PFSK-1 (cell line): ENCODE measurements at regions not wholly inside any gene's neighbourhood (a gene's known extent, or its start where the extent isn't known, plus 50 kb on each side); places are given as distances from the start of the nearest gene placed in this dataset.

Experiments
- SIN3A ChIP-seq: IDR thresholded peaks from 2 replicates; pipeline ENCODE4 v1.6.1; 2012; ENCODE audit warnings: mild to moderate bottlenecking, low read length, moderate library complexity, borderline replicate concordance; ENCODE audit not compliant: insufficient read depth
- TF ChIP-seq, protein P1 (sequence below), 2 experiments: IDR thresholded peaks; 2 replicates each; pipeline versions ENCODE4 v1.6.1 to v1.8.0; 2011 to 2012; ENCODE audit warnings: low read depth in 2 of 2, low read length in 2 of 2, control low read depth in 1 of 2, inconsistent platforms in 1 of 2, mild to moderate bottlenecking in 1 of 2, moderate library complexity in 1 of 2; ENCODE audit not compliant: insufficient read depth in 1 of 2

DNA sequence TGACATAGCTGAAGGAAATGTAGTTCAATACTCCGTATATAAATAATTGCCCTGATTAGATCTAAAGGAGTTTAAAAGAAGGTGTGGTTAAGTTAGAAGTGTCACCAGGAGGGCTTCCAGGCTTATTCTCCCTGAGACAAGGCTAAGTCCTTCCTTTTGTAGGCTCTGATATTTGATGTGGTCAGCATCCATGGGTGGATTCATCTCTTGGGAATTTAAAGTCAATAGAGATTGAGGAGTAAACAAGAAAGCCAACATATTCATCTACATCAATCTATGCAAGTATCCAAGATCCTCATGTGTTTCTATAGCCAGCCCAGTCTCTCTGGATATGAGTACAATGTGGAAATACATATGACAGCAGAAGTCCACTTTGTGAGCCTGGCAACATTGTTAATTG, 76.8 kb downstream of the KCTD12 start:
- TF ChIP-seq SIN3A = no peak
- TF ChIP-seq, protein P1, sequence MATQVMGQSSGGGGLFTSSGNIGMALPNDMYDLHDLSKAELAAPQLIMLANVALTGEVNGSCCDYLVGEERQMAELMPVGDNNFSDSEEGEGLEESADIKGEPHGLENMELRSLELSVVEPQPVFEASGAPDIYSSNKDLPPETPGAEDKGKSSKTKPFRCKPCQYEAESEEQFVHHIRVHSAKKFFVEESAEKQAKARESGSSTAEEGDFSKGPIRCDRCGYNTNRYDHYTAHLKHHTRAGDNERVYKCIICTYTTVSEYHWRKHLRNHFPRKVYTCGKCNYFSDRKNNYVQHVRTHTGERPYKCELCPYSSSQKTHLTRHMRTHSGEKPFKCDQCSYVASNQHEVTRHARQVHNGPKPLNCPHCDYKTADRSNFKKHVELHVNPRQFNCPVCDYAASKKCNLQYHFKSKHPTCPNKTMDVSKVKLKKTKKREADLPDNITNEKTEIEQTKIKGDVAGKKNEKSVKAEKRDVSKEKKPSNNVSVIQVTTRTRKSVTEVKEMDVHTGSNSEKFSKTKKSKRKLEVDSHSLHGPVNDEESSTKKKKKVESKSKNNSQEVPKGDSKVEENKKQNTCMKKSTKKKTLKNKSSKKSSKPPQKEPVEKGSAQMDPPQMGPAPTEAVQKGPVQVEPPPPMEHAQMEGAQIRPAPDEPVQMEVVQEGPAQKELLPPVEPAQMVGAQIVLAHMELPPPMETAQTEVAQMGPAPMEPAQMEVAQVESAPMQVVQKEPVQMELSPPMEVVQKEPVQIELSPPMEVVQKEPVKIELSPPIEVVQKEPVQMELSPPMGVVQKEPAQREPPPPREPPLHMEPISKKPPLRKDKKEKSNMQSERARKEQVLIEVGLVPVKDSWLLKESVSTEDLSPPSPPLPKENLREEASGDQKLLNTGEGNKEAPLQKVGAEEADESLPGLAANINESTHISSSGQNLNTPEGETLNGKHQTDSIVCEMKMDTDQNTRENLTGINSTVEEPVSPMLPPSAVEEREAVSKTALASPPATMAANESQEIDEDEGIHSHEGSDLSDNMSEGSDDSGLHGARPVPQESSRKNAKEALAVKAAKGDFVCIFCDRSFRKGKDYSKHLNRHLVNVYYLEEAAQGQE (IDR thresholded peaks at IDR 0.05; ENCODE audit: insufficient read depth in 1 of 2, low read depth in 2 of 2, low read length in 2 of 2) = no peak
